Spinal cord (tissue), 9 donors: ENCODE measurements at regions not wholly inside any gene's neighbourhood (a gene's known extent, or its start where the extent isn't known, plus 50 kb on each side); places are given as distances from the start of the nearest gene placed in this dataset.

Source experiments
- DNase-seq, 6 donors: peaks; one replicate each; pipeline versions ENCODE4 v3.0.0 to v3.0.0-alpha.2; 2013 to 2015; ENCODE audit warnings: low spot score in 6 of 6, low read depth in 4 of 6
- H3K27ac ChIP-seq: one replicate; pipeline ENCODE4 v1.5.1; 2013; ENCODE audit warnings: low read depth, low read length, control low read depth
- H3K27me3 ChIP-seq: one replicate; pipeline ENCODE4 v1.6.1; 2013; ENCODE audit warnings: low read length; ENCODE audit not compliant: control insufficient read depth, insufficient read depth
- H3K36me3 ChIP-seq: one replicate; pipeline ENCODE4 v1.6.1; 2013; ENCODE audit warnings: low read length; ENCODE audit not compliant: control insufficient read depth, insufficient read depth
- H3K4me1 ChIP-seq: one replicate; pipeline ENCODE4 v1.6.1; 2013; ENCODE audit warnings: low read length; ENCODE audit not compliant: control insufficient read depth, insufficient read depth
- H3K4me3 ChIP-seq: one replicate; pipeline ENCODE4 v1.5.1; 2013; ENCODE audit warnings: low read depth, low read length, control low read depth
- H3K9me3 ChIP-seq: one replicate; pipeline ENCODE4 v1.6.1; 2013; ENCODE audit warnings: low read length; ENCODE audit not compliant: control insufficient read depth, insufficient read depth
- WGBS: methylation state at CpG from one replicate; pipeline ENCODE4 v1.1.5; 2013; ENCODE audit warnings: missing lambda C conversion rate; ENCODE audit not compliant: insufficient coverage; 5-methylcytosine and 5-hydroxymethylcytosine counted together
- donor health status: healthy.

- Histone ChIP-seq H3K4me3 (no peak overlapping the region), H3K36me3 (no peaks in the 10 kb centered on the region), H3K27ac (no peak overlapping the region), H3K9me3 (peaks cover 11% of the 10 kb centered on the region), H3K27me3 (no peaks in the 10 kb centered on the region), H3K4me1 (no peaks in the 10 kb centered on the region)
- no CpG with 5 or more reads among the region's 1 CpG for WGBS
- DNase-seq = no peak
Observed at GRCh38 chr5:66472010-66472409, 124.2 kb upstream of the MAST4 start.

- Histone ChIP-seq H3K9me3 (no peaks in the 10 kb centered on the region), H3K27ac (no peak overlapping the region), H3K4me3 (no peak overlapping the region), H3K36me3 (no peaks in the 10 kb centered on the region), H3K27me3 (no peaks in the 10 kb centered on the region), H3K4me1 (no peaks in the 10 kb centered on the region)
- DNase-seq = no peak
- 72% methylated on average over 4 of the region's 4 CpGs for WGBS
Observed at GRCh38 chr5:66475731-66476130, 120.5 kb upstream of the MAST4 start.

- no peaks in the 10 kb centered on the region for H3K36me3 ChIP-seq
- peak in 1 of 6 donors; percentile 4 for DNase-seq
- no peaks in the 10 kb centered on the region for H3K9me3 ChIP-seq
- no peaks in the 10 kb centered on the region for H3K4me1 ChIP-seq
- H3K27ac ChIP-seq = no peak overlapping the region
- H3K4me3 ChIP-seq = no peak overlapping the region
- H3K27me3 ChIP-seq = no peaks in the 10 kb centered on the region
- WGBS = 90% methylated on average over 1 of the region's 2 CpGs
Observed at GRCh38 chr5:66477596-66477995, 118.6 kb upstream of the MAST4 start.

- no peak for DNase-seq
- Histone ChIP-seq H3K4me1 (no peaks in the 10 kb centered on the region), H3K4me3 (no peak overlapping the region), H3K36me3 (no peaks in the 10 kb centered on the region), H3K9me3 (no peaks in the 10 kb centered on the region), H3K27me3 (no peaks in the 10 kb centered on the region), H3K27ac (no peak overlapping the region)
- WGBS = 71% methylated on average over 5 of the region's 5 CpGs
Observed at GRCh38 chr5:66494437-66494836, 101.8 kb upstream of the MAST4 start.

GRCh38 chr5:66498791-66499207 is 97.4 kb upstream of the MAST4 start:
- Histone ChIP-seq H3K9me3 (no peaks in the 10 kb centered on the region), H3K27me3 (no peaks in the 10 kb centered on the region), H3K36me3 (no peaks in the 10 kb centered on the region), H3K4me3 (no peak overlapping the region), H3K4me1 (no peaks in the 10 kb centered on the region), H3K27ac (no peak overlapping the region)
- no peak for DNase-seq
- 92% methylated on average over 4 of the region's 4 CpGs for WGBS

GRCh38 chr5:66503203-66503789 is 92.9 kb upstream of the MAST4 start:
- DNase-seq = no peak
- 98% methylated on average over 20 of the region's 30 CpGs for WGBS
- no peak overlapping the region for H3K27ac ChIP-seq
- H3K9me3 ChIP-seq = no peaks in the 10 kb centered on the region
- no peaks in the 10 kb centered on the region for H3K4me1 ChIP-seq
- no peaks in the 10 kb centered on the region for H3K27me3 ChIP-seq
- H3K36me3 ChIP-seq = no peaks in the 10 kb centered on the region
- H3K4me3 ChIP-seq = no peak overlapping the region

- WGBS = no CpG with 5 or more reads among the region's 2 CpGs
- no peaks in the 10 kb centered on the region for H3K27me3 ChIP-seq
- peak in 1 of 6 donors; percentile 67 for DNase-seq
- H3K4me3 ChIP-seq = no peak overlapping the region
- no peaks in the 10 kb centered on the region for H3K4me1 ChIP-seq
- no peak overlapping the region for H3K27ac ChIP-seq
- no peaks in the 10 kb centered on the region for H3K9me3 ChIP-seq
- no peaks in the 10 kb centered on the region for H3K36me3 ChIP-seq
Observed at GRCh38 chr5:66507106-66507505, 89.1 kb upstream of the MAST4 start.

GRCh38 chr5:66511491-66511890 is 84.7 kb upstream of the MAST4 start:
- no peak overlapping the region for H3K27ac ChIP-seq
- WGBS = no CpG with 5 or more reads among the region's 4 CpGs
- no peaks in the 10 kb centered on the region for H3K27me3 ChIP-seq
- H3K4me3 ChIP-seq = no peak overlapping the region
- DNase-seq = no peak
- no peaks in the 10 kb centered on the region for H3K36me3 ChIP-seq
- no peaks in the 10 kb centered on the region for H3K4me1 ChIP-seq
- no peaks in the 10 kb centered on the region for H3K9me3 ChIP-seq

GRCh38 chr5:66513130-66513529 is 83.1 kb upstream of the MAST4 start:
- H3K4me1 ChIP-seq = no peaks in the 10 kb centered on the region
- no peaks in the 10 kb centered on the region for H3K9me3 ChIP-seq
- no peaks in the 10 kb centered on the region for H3K27me3 ChIP-seq
- DNase-seq = peak in 1 of 6 donors; percentile 81
- no peaks in the 10 kb centered on the region for H3K36me3 ChIP-seq
- H3K27ac ChIP-seq = no peak overlapping the region
- H3K4me3 ChIP-seq = no peak overlapping the region
- WGBS = 100% methylated on average over 1 of the region's 3 CpGs

GRCh38 chr5:66515209-66515608 is 81.0 kb upstream of the MAST4 start:
- no peak for DNase-seq
- Histone ChIP-seq H3K36me3 (no peaks in the 10 kb centered on the region), H3K27me3 (no peaks in the 10 kb centered on the region), H3K4me1 (no peaks in the 10 kb centered on the region), H3K27ac (no peak overlapping the region), H3K9me3 (no peaks in the 10 kb centered on the region), H3K4me3 (no peak overlapping the region)
- WGBS = 88% methylated on average over 2 of the region's 5 CpGs
